GM21515 (cell line): ENCODE measurements at regions not wholly inside any gene's neighbourhood (a gene's known extent, or its start where the extent isn't known, plus 50 kb on each side); places are given as distances from the start of the nearest gene placed in this dataset.

Experiments used
- ATAC-seq: cut with Tn5 transposase; IDR thresholded peaks from one replicate; pipeline ENCODE4 v1.9.1; 2021; ENCODE audit not compliant: unreplicated experiment

GRCh38 chr7:46741938-46742540, 821.0 kb upstream of the IGFBP3 start:
- no peak for ATAC-seq

GRCh38 chr7:46741181-46741580, 820.1 kb upstream of the IGFBP3 start:
- ATAC-seq: no peak

- ATAC-seq: no peak
Measured at GRCh38 chr7:46739518-46740234, 818.6 kb upstream of the IGFBP3 start.

GRCh38 chr7:46738796-46739195, 817.7 kb upstream of the IGFBP3 start:
- no peak for ATAC-seq

GRCh38 chr7:46738165-46738564, 817.1 kb upstream of the IGFBP3 start:
- no peak for ATAC-seq

GRCh38 chr7:46725838-46726237, 804.8 kb upstream of the IGFBP3 start:
- ATAC-seq: no peak

- no peak for ATAC-seq
Measured at GRCh38 chr7:46725136-46725535, 804.1 kb upstream of the IGFBP3 start.

- no peak for ATAC-seq
Measured at GRCh38 chr7:46723742-46724141, 802.7 kb upstream of the IGFBP3 start.

- no peak for ATAC-seq
Measured at GRCh38 chr7:46723003-46723402, 801.9 kb upstream of the IGFBP3 start.

- no peak for ATAC-seq
Measured at GRCh38 chr7:46720761-46721160, 799.7 kb upstream of the IGFBP3 start.

- ATAC-seq: no peak
Measured at GRCh38 chr7:46719616-46720015, 798.5 kb upstream of the IGFBP3 start.

- no peak for ATAC-seq
Measured at GRCh38 chr7:46716926-46717325, 795.9 kb upstream of the IGFBP3 start.

GRCh38 chr7:46715579-46715978, 794.5 kb upstream of the IGFBP3 start:
- ATAC-seq: no peak

GRCh38 chr7:46714904-46715303, 793.8 kb upstream of the IGFBP3 start:
- no peak for ATAC-seq

- ATAC-seq: no peak
Measured at GRCh38 chr7:46713868-46714596, 793.0 kb upstream of the IGFBP3 start.

GRCh38 chr7:46710927-46711326, 789.9 kb upstream of the IGFBP3 start:
- no peak for ATAC-seq

GRCh38 chr7:46707973-46708372, 786.9 kb upstream of the IGFBP3 start:
- ATAC-seq: no peak

GRCh38 chr7:46705386-46706255, 784.5 kb upstream of the IGFBP3 start:
- no peak for ATAC-seq

GRCh38 chr7:46696741-46697140, 775.7 kb upstream of the IGFBP3 start:
- ATAC-seq: no peak

GRCh38 chr7:46695051-46695708, 774.1 kb upstream of the IGFBP3 start:
- no peak for ATAC-seq

- ATAC-seq: no peak
Measured at GRCh38 chr7:46694058-46694457, 773.0 kb upstream of the IGFBP3 start.
